ENCODE measurements at regions not wholly inside any gene's neighbourhood (a gene's known extent, or its start where the extent isn't known, plus 50 kb on each side); places are given as distances from the start of the nearest gene placed in this dataset.
A peak's percentile ranks its signal among the peaks of the same experiment; 100 is the strongest.

DNA sequence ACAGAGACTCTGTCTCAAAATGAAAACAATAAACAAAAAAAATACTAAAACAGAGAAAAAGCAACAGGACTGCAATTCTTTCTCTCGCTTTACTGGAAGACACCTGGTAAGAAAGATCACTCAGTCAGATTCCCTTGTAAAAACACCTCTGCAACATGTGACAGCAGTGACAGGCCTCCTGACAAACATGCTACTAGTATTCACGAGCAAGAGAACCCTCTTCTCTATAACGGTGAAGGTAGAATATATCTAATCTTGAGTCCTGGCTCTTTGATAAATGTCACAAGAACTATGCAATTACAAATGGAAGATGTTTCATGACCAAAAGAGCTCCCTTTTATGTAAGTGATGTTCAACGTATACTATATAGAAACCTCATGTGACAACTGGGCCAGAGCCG is 986.7 kb upstream of the LRRN3 start:
- H3K27me3 ChIP-seq = no peaks in the 10 kb centered on the region
- TF ChIP-seq, protein P1, sequence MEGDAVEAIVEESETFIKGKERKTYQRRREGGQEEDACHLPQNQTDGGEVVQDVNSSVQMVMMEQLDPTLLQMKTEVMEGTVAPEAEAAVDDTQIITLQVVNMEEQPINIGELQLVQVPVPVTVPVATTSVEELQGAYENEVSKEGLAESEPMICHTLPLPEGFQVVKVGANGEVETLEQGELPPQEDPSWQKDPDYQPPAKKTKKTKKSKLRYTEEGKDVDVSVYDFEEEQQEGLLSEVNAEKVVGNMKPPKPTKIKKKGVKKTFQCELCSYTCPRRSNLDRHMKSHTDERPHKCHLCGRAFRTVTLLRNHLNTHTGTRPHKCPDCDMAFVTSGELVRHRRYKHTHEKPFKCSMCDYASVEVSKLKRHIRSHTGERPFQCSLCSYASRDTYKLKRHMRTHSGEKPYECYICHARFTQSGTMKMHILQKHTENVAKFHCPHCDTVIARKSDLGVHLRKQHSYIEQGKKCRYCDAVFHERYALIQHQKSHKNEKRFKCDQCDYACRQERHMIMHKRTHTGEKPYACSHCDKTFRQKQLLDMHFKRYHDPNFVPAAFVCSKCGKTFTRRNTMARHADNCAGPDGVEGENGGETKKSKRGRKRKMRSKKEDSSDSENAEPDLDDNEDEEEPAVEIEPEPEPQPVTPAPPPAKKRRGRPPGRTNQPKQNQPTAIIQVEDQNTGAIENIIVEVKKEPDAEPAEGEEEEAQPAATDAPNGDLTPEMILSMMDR (IDR thresholded peaks at IDR 0.05) = no peak
- no peak overlapping the region for H3K27ac ChIP-seq
- intact Hi-C loops (cut with DNase I) = no loop called here
- no peaks in the 10 kb centered on the region for H3K36me3 ChIP-seq
- FAIRE-seq = no peak
- no peak for DNase-seq
- no peak for ATAC-seq
- WGBS, 2 donors = 70 to 75% methylated on average over 5 of the region's 5 CpGs
- H3K4me3 ChIP-seq = no peak overlapping the region
- H3K4me1 ChIP-seq = no peaks in the 10 kb centered on the region
- H3K9me3 ChIP-seq = no peaks in the 10 kb centered on the region

DNA sequence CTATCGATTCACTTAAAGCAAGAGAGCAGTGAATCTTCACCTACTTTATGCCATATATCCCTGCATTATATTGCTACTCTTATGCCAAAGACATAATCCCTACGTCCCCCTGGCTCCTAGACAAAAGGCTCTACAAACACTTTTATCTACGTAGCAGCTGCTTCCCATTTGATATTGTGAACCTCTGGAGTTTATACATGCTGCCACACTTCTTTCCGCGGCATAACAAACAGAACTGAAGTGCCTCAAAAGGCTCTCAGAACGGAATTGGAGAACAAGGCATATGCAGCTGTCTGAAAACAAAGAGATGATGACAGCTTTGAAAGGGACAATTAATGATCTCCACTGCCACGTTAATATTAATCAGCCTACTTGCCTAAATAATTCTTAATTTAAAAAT is 985.6 kb upstream of the LRRN3 start:
- 39 to 42% methylated on average over 7 of the region's 7 CpGs for WGBS, 2 donors
- no peaks in the 10 kb centered on the region for H3K36me3 ChIP-seq
- no peaks in the 10 kb centered on the region for H3K27me3 ChIP-seq
- DNase-seq (no peak), FAIRE-seq (no peak), ATAC-seq (no peak)
- H3K9me3 ChIP-seq = no peaks in the 10 kb centered on the region
- no peak overlapping the region for H3K4me3 ChIP-seq
- intact Hi-C loops (cut with DNase I) = no loop called here
- TF ChIP-seq, protein P1 (IDR thresholded peaks at IDR 0.05) = no peak
- H3K27ac ChIP-seq = no peak overlapping the region
- no peaks in the 10 kb centered on the region for H3K4me1 ChIP-seq

DNA sequence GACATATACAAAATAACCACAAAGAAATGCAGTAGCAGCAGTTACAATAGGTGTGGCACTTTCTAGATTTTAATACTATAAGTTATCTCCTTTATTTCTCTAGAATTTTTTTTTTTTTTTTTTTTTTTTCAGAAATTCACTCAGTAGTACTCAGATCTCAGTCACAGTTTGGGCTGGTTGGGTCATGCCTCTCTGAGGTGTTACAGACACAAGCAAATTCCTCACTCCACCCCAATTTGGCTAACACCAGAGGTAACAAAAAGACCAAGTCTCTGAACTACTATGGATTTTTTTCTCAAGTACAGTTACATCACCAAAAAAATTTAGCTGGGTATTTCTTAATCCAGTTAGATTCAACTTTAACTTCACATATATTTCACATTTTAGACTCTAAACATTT is 985.1 kb upstream of the LRRN3 start:
- ATAC-seq (no peak), FAIRE-seq (no peak)
- intact Hi-C loops (cut with DNase I) = no loop called here

DNA sequence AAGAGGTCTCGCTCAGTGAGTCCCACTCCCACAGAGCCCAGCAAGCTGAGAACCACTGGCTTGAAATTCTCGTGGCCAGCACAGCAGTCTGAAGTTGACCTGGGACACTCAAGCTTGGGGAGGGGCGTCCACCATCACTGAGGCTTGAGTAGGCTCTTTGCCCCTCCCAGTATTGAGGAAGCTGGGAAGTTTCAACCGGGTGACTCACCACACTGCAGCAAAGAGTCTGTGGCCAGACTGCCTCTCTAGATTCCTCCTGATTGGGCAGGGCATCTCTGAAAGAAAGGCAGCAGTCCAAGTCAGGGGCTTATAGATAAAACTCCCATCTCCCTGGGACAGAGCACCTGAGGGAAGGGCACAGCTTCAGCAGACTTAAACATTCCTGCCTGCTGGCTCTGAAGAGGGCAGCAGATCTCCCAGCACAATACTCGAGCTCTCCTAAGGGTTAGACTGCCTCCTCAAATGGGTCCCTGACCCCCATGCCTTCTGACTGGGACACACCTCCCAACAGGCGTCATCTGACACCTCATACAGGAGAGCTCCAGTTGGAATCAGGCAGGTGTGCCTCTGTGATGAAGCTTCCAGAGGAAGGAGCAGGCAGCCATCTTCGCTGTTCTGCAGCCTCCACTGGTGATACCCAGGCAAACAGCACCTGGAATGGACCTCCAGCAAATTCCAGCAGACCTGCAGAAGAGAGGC is 970.9 kb upstream of the LRRN3 start:
- Histone ChIP-seq H3K4me3 (no peak overlapping the region), H3K4me1 (peaks cover 0 to 4% (median 0%) of the 10 kb centered on the region in 3 donors), H3K27ac (no peak overlapping the region), H3K9me3 (no peaks in the 10 kb centered on the region), H3K36me3 (no peaks in the 10 kb centered on the region), H3K27me3 (no peaks in the 10 kb centered on the region)
- intact Hi-C loops (cut with DNase I) = no loop called here
- peak in 1 of 6 donors; percentile 33 for DNase-seq
- WGBS, 2 donors = 63 to 77% methylated on average over 7 of the region's 7 CpGs
- FAIRE-seq = no peak
- no peak for ATAC-seq
- TF ChIP-seq, protein P1 (IDR thresholded peaks at IDR 0.05) = no peak

More for the DNA sequence above, 985.1 kb upstream of the LRRN3 start:
- no peaks in the 10 kb centered on the region for H3K9me3 ChIP-seq
- no peak for DNase-seq
- no peaks in the 10 kb centered on the region for H3K27me3 ChIP-seq
- H3K4me3 ChIP-seq = no peak overlapping the region
- H3K4me1 ChIP-seq = no peaks in the 10 kb centered on the region
- H3K27ac ChIP-seq = no peak overlapping the region
- TF ChIP-seq, protein P1 (IDR thresholded peaks at IDR 0.05) = no peak
- no peaks in the 10 kb centered on the region for H3K36me3 ChIP-seq

DNA sequence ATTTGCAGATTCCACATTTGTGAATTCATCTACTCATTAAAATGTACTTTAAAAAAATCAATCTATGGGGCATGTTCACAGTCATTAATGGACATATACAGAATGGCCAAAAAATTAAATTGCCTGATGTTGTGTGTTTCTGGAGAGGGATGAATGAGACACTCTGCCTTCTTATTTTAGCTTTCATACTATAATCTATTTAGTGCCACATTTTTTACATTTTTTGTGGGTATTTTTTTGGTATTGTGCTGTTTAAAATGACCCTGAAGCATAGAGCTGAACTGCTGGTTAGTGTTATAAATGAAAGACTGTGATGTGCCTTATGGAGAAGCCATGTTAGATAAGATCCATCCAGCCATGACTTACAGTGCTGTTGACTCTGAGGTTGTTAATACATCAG is 961.8 kb upstream of the LRRN3 start:
- intact Hi-C loops (cut with DNase I) = no loop called here
- DNase-seq (no peak), ATAC-seq (no peak), FAIRE-seq (no peak)
- H3K27me3 ChIP-seq = no peaks in the 10 kb centered on the region
- H3K9me3 ChIP-seq = no peaks in the 10 kb centered on the region
- H3K27ac ChIP-seq = no peak overlapping the region
- TF ChIP-seq, protein P1 (IDR thresholded peaks at IDR 0.05) = no peak
- no peaks in the 10 kb centered on the region for H3K4me1 ChIP-seq
- H3K4me3 ChIP-seq = no peak overlapping the region
- no peaks in the 10 kb centered on the region for H3K36me3 ChIP-seq

Measured in pancreas (tissue), 10 donors.